Prostate gland (tissue), 2 donors: ENCODE measurements at regions not wholly inside any gene's neighbourhood (a gene's known extent, or its start where the extent isn't known, plus 50 kb on each side); places are given as distances from the start of the nearest gene placed in this dataset.

Source experiments
- CTCF ChIP-seq, 4 experiments: fragments of 200-600 bp in 2 of 4; fragments of 450-650 bp in 2 of 4; sonication (generic) in 2 of 4; IDR thresholded peaks; 1 replicate in 3 of 4; 2 replicates in 1 of 4; pipeline ENCODE4 v1.5.1; 2016 to 2019; ENCODE audit warnings: antibody characterized with exemption in 4 of 4, mild to moderate bottlenecking in 2 of 4, moderate library complexity in 2 of 4
- POLR2A ChIP-seq: fragments of 450-650 bp; IDR thresholded peaks from one replicate; pipeline ENCODE4 v1.6.1; 2016; ENCODE audit warnings: antibody characterized with exemption, mild to moderate bottlenecking
- POLR2AphosphoS5 ChIP-seq: sonication (generic); formaldehyde crosslinking; IDR thresholded peaks from one replicate; pipeline ENCODE4 v1.6.1; 2017; ENCODE audit warnings: antibody characterized with exemption

GRCh38 chr1:147091801-147092200 lies 80.5 kb downstream of the PRKAB2 start:
- TF ChIP-seq CTCF (IDR thresholded peaks at IDR 0.05) = no peak
- no peak for TF ChIP-seq POLR2A
- TF ChIP-seq POLR2AphosphoS5 = no peak
